Tibial nerve (tissue), 4 donors: ENCODE measurements at regions not wholly inside any gene's neighbourhood (a gene's known extent, or its start where the extent isn't known, plus 50 kb on each side); places are given as distances from the start of the nearest gene placed in this dataset.
"Not testable (repeated sequence)": the region's sequence is repeated elsewhere in the genome, so short reads cannot be mapped to it uniquely, and the experiment has no call there.

Experiments
- DNase-seq, 2 donors: peaks; one replicate each; pipeline ENCODE4 v3.0.0-alpha.2; 2019; ENCODE audit warnings: low spot score in 2 of 2
- H3K27ac ChIP-seq, 4 donors: fragments of 200-600 bp; sonication (generic) in 3 of 4; one replicate each; pipeline ENCODE4 v1.5.1; 2017 to 2019; ENCODE audit warnings: mild to moderate bottlenecking in 1 of 4
- H3K27me3 ChIP-seq, 2 donors: fragments of 200-600 bp; sonication (generic) in 1 of 2; one replicate each; pipeline versions ENCODE4 v1.5.1 to v1.6.0; 2017 to 2019
- H3K36me3 ChIP-seq, 3 donors: fragments of 200-600 bp; sonication (generic); one replicate each; pipeline ENCODE4 v1.5.1; 2018 to 2019
- H3K4me1 ChIP-seq, 4 donors: fragments of 200-600 bp; sonication (generic) in 3 of 4; one replicate each; pipeline ENCODE4 v1.5.1; 2017 to 2019
- H3K4me3 ChIP-seq, 4 donors: fragments of 200-600 bp; sonication (generic) in 3 of 4; one replicate each; pipeline ENCODE4 v1.5.1; 2017 to 2019; ENCODE audit warnings: mild to moderate bottlenecking in 1 of 4, moderate library complexity in 1 of 4
- H3K9me3 ChIP-seq, 4 donors: fragments of 200-600 bp; sonication (generic) in 3 of 4; one replicate each; pipeline ENCODE4 v1.5.1; 2017 to 2019
- EP300 ChIP-seq, 2 donors: sonication (generic); formaldehyde crosslinking; IDR thresholded peaks; one replicate each; pipeline ENCODE4 v1.6.1; 2017; ENCODE audit warnings: antibody characterized with exemption in 2 of 2, mild to moderate bottlenecking in 1 of 2
- POLR2A ChIP-seq, 2 donors: fragments of 450-650 bp; IDR thresholded peaks; one replicate each; pipeline ENCODE4 v1.6.1; 2017; ENCODE audit warnings: antibody characterized with exemption in 2 of 2, mild to moderate bottlenecking in 2 of 2, moderate library complexity in 2 of 2
- WGBS, 2 donors: methylation state at CpG; one replicate each; pipeline ENCODE4 v1.1.5; 2018; 5-methylcytosine and 5-hydroxymethylcytosine counted together
- TF ChIP-seq, protein P1 (sequence below), 5 experiments: fragments of 200-600 bp in 3 of 5; fragments of 450-650 bp in 2 of 5; sonication (generic) in 3 of 5; IDR thresholded peaks; one replicate each; pipeline ENCODE4 v1.5.1; 2016 to 2019; ENCODE audit warnings: antibody characterized with exemption in 5 of 5, mild to moderate bottlenecking in 3 of 5, moderate library complexity in 2 of 5

DNA sequence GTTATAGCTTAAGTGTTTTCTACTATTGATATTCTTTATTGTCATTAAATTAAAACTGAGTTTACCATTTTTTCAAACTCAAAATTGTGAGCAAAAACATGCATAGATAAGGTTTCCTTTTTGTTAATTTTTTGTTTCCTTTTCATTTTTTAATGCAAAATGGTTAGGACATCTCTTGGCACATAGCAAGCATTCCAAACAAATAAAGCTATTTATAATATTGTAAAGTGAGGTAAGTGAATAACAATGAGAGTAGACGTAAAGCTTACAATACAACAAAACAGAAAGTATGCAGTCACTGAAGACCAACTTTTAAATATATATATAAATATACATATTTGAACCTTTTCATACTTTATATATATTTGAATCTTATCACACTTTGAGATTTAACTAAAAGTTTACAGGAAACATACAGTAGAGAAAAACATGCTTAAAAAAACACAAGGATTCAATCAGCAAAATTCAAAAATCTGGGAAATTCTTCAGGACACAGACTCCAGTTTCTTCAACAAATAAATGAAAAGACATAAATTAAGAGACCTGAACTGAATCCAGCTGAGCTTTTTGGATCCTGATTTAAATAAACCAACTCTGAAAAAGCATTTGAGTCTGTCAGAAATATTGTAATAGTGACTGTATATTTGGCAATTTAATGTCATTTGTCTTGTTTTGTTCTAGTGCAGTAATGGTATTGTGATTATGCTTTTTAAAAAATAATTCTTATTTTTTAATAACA lies 67.5 kb upstream of the SAMSN1 start:
- H3K4me1 ChIP-seq = no peaks in the 10 kb centered on the region
- no peak overlapping the region for H3K4me3 ChIP-seq
- H3K27ac ChIP-seq = no peak overlapping the region
- no peaks in the 10 kb centered on the region for H3K9me3 ChIP-seq
- no peak for DNase-seq
- 33 to 41% methylated on average over 1 of the region's 1 CpG for WGBS, 2 donors
- TF ChIP-seq, protein P1, sequence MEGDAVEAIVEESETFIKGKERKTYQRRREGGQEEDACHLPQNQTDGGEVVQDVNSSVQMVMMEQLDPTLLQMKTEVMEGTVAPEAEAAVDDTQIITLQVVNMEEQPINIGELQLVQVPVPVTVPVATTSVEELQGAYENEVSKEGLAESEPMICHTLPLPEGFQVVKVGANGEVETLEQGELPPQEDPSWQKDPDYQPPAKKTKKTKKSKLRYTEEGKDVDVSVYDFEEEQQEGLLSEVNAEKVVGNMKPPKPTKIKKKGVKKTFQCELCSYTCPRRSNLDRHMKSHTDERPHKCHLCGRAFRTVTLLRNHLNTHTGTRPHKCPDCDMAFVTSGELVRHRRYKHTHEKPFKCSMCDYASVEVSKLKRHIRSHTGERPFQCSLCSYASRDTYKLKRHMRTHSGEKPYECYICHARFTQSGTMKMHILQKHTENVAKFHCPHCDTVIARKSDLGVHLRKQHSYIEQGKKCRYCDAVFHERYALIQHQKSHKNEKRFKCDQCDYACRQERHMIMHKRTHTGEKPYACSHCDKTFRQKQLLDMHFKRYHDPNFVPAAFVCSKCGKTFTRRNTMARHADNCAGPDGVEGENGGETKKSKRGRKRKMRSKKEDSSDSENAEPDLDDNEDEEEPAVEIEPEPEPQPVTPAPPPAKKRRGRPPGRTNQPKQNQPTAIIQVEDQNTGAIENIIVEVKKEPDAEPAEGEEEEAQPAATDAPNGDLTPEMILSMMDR (IDR thresholded peaks at IDR 0.05) = no peak
- TF ChIP-seq POLR2A (IDR thresholded peaks at IDR 0.05) = no peak
- TF ChIP-seq EP300 (IDR thresholded peaks at IDR 0.05) = no peak
- H3K27me3 ChIP-seq = no peaks in the 10 kb centered on the region
- H3K36me3 ChIP-seq = no peaks in the 10 kb centered on the region

- H3K4me3 ChIP-seq, H3K9me3 ChIP-seq, H3K27me3 ChIP-seq, H3K4me1 ChIP-seq, H3K27ac ChIP-seq, H3K36me3 ChIP-seq, DNase-seq: not testable (repeated sequence)
- WGBS, 2 donors = 93 to 96% methylated on average over 6 of the region's 6 CpGs
These were observed 64.0 kb upstream of the SAMSN1 start for GRCh38 chr21:14610119-14610518.

DNA sequence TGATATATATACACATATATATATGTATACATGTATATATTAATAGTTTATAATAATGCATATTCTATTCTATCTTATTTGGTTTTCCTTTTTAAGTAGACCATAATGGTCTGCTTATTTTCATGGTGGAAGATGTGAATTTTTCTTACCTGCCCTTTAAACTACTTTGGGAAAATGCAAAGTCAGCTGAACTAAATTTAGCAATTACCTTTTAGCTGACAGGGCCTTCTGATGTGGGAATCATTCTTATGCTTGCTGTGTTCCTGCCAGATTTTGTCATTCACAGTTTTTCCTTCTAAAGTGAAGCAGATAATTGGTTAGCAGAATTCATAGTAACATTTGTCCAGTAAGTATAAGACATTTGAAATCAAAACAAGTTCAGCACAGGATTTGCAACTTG lies 63.2 kb upstream of the SAMSN1 start:
- no peaks in the 10 kb centered on the region for H3K27me3 ChIP-seq
- no peaks in the 10 kb centered on the region for H3K36me3 ChIP-seq
- no peak overlapping the region for H3K4me3 ChIP-seq
- H3K9me3 ChIP-seq = no peaks in the 10 kb centered on the region
- H3K27ac ChIP-seq = no peak overlapping the region
- DNase-seq = no peak
- TF ChIP-seq EP300 (IDR thresholded peaks at IDR 0.05) = no peak
- no peak for TF ChIP-seq POLR2A (IDR thresholded peaks at IDR 0.05)
- TF ChIP-seq, protein P1 (IDR thresholded peaks at IDR 0.05) = no peak
- no peaks in the 10 kb centered on the region for H3K4me1 ChIP-seq

DNA sequence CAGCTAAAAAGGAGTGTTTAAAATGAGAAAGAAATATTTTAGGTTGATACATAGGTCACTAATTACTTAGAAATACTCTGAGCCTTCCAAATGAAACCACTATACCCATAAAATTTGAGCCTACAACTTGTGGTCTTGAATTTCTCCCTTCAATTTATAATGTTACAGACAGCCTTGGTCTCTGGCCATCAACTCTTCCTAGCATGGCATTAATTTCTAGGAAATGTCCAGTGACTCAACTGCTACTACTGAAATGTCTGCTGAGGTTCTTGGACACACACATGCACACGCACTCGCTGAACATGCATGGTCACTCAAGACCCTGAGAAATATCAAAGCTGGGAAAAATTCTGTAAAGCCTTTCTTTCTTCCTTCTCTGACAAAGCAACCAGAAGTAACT lies 61.1 kb upstream of the SAMSN1 start:
- no peaks in the 10 kb centered on the region for H3K27me3 ChIP-seq
- H3K4me3 ChIP-seq = no peak overlapping the region
- no peak overlapping the region for H3K27ac ChIP-seq
- no peaks in the 10 kb centered on the region for H3K9me3 ChIP-seq
- 93 to 95% methylated on average over 2 of the region's 2 CpGs for WGBS, 2 donors
- peaks cover 0 to 8% (median 0%) of the 10 kb centered on the region in 4 donors for H3K4me1 ChIP-seq
- no peaks in the 10 kb centered on the region for H3K36me3 ChIP-seq
- TF ChIP-seq EP300 (IDR thresholded peaks at IDR 0.05) = no peak
- no peak for TF ChIP-seq POLR2A (IDR thresholded peaks at IDR 0.05)
- TF ChIP-seq, protein P1 (IDR thresholded peaks at IDR 0.05) = no peak
- no peak for DNase-seq

DNA sequence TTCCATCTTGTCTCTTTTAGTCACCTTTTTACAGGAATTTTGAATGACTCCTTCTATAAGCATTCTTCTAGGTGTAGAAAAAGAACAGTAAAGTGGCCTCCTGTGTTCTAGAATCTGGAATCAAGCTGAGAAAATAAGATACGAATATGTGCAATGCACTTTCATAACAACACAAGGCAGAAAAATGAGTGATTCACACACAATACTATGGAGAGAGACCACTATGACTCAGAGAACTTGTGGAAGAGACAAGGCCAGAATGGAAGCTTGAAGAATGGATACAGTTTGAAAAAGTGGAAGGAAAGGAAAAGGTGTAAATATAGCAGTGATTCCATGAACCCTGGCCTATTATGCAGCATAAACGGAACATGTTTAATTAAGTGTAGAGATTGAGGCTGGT lies 57.1 kb upstream of the SAMSN1 start:
- Histone ChIP-seq H3K36me3 (no peaks in the 10 kb centered on the region), H3K9me3 (no peaks in the 10 kb centered on the region), H3K27me3 (no peaks in the 10 kb centered on the region), H3K27ac (no peak overlapping the region), H3K4me3 (no peak overlapping the region), H3K4me1 (peaks cover 0 to 12% (median 0%) of the 10 kb centered on the region in 4 donors)
- DNase-seq = no peak
- no peak for TF ChIP-seq EP300 (IDR thresholded peaks at IDR 0.05)
- TF ChIP-seq POLR2A (IDR thresholded peaks at IDR 0.05) = no peak
- TF ChIP-seq, protein P1 (IDR thresholded peaks at IDR 0.05) = no peak
- WGBS, 2 donors = 62 to 64% methylated on average over 2 of the region's 2 CpGs
